HEK293 (cell line): ENCODE measurements at regions not wholly inside any gene's neighbourhood (a gene's known extent, or its start where the extent isn't known, plus 50 kb on each side); places are given as distances from the start of the nearest gene placed in this dataset.

Source experiments
- CTCF ChIP-seq: fragments of 450-650 bp; formaldehyde crosslinking; IDR thresholded peaks from 2 replicates; pipeline ENCODE4 v1.5.1; 2016; ENCODE audit warnings: missing biosample characterization, missing genetic modification characterization
- ELK4 ChIP-seq: IDR thresholded peaks from 2 replicates; pipeline ENCODE4 v1.6.1; 2011; ENCODE audit warnings: mild to moderate bottlenecking, low read depth, low read length, borderline replicate concordance
- GLI2 ChIP-seq: fragments of 450-650 bp; formaldehyde crosslinking; IDR thresholded peaks from 2 replicates; pipeline ENCODE4; 2017; ENCODE audit warnings: missing biosample characterization, missing genetic modification characterization, low read depth, borderline replicate concordance
- HIC1 ChIP-seq: fragments of 450-650 bp; formaldehyde crosslinking; IDR thresholded peaks from 2 replicates; pipeline ENCODE4 v1.5.1; 2016; ENCODE audit warnings: missing biosample characterization, missing genetic modification characterization
- KLF1 ChIP-seq: fragments of 450-650 bp; formaldehyde crosslinking; IDR thresholded peaks from 2 replicates; pipeline ENCODE4 v1.5.1; 2016; ENCODE audit warnings: missing biosample characterization, missing genetic modification characterization
- OVOL3 ChIP-seq: fragments of 450-650 bp; formaldehyde crosslinking; IDR thresholded peaks from 2 replicates; pipeline ENCODE4 v1.5.1; 2016; ENCODE audit warnings: missing biosample characterization, missing genetic modification characterization
- YY1 ChIP-seq: fragments of 450-650 bp; formaldehyde crosslinking; IDR thresholded peaks from 2 replicates; pipeline ENCODE4 v1.5.1; 2018; ENCODE audit warnings: missing biosample characterization, missing genetic modification characterization
- ZBTB49 ChIP-seq: fragments of 450-650 bp; formaldehyde crosslinking; IDR thresholded peaks from 2 replicates; pipeline ENCODE4 v1.5.1; 2016; ENCODE audit warnings: missing biosample characterization, missing genetic modification characterization, low read depth
- ZNF426 ChIP-seq: fragments of 450-650 bp; formaldehyde crosslinking; IDR thresholded peaks from 2 replicates; pipeline ENCODE4 v1.5.1; 2017; ENCODE audit warnings: missing biosample characterization, missing genetic modification characterization, mild to moderate bottlenecking, inconsistent platforms, moderate library complexity
- ZNF707 ChIP-seq: fragments of 450-650 bp; formaldehyde crosslinking; IDR thresholded peaks from 2 replicates; pipeline ENCODE4 v1.5.1; 2016; ENCODE audit warnings: missing biosample characterization, missing genetic modification characterization
- ZSCAN18 ChIP-seq: fragments of 450-650 bp; formaldehyde crosslinking; IDR thresholded peaks from 2 replicates; pipeline ENCODE4 v1.5.1; 2016; ENCODE audit warnings: missing biosample characterization, missing genetic modification characterization
- ZSCAN23 ChIP-seq: fragments of 450-650 bp; formaldehyde crosslinking; IDR thresholded peaks from 2 replicates; pipeline ENCODE4 v1.5.1; 2016; ENCODE audit warnings: missing biosample characterization, missing genetic modification characterization
- TF ChIP-seq, protein P1 (sequence below): fragments of 450-650 bp; formaldehyde crosslinking; IDR thresholded peaks from 2 replicates; pipeline ENCODE4 v1.5.1; 2016; ENCODE audit warnings: missing biosample characterization, missing genetic modification characterization
- TF ChIP-seq, protein P2 (sequence below): fragments of 450-650 bp; formaldehyde crosslinking; IDR thresholded peaks from 2 replicates; pipeline ENCODE4 v1.5.1; 2017; ENCODE audit warnings: missing biosample characterization, missing genetic modification characterization

DNA sequence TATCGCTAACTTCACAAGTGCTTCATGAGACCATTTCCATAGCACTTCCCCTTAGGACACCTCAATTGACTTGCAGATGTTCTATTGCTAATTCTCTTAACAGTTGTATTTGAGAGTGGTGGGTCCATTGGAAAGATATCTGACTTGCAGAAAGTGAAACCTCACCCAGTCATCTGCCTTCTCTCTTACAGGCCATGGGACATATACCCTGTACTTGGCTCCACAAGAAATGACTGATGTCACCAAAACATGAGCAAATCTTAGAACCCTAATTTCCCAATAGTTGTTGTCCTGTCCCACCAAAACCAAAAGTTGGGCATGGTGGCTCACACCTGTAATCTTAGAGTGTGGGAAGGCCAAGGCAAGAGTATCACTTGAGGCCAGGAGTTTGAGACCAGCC, 101.9 kb upstream of the MAML3 start:
- TF ChIP-seq GLI2 (tag by site-specific recombination) (no peak), YY1 (tag by site-specific recombination) (no peak), ZSCAN23 (tag by site-specific recombination) (no peak), CTCF (no peak), ELK4 (no peak), ZNF426 (no peak), ZBTB49 (tag by site-specific recombination) (no peak), KLF1 (no peak), OVOL3 (tag by site-specific recombination) (no peak), ZSCAN18 (no peak), HIC1 (tag by site-specific recombination) (no peak), ZNF707 (no peak)
- TF ChIP-seq, protein P1, sequence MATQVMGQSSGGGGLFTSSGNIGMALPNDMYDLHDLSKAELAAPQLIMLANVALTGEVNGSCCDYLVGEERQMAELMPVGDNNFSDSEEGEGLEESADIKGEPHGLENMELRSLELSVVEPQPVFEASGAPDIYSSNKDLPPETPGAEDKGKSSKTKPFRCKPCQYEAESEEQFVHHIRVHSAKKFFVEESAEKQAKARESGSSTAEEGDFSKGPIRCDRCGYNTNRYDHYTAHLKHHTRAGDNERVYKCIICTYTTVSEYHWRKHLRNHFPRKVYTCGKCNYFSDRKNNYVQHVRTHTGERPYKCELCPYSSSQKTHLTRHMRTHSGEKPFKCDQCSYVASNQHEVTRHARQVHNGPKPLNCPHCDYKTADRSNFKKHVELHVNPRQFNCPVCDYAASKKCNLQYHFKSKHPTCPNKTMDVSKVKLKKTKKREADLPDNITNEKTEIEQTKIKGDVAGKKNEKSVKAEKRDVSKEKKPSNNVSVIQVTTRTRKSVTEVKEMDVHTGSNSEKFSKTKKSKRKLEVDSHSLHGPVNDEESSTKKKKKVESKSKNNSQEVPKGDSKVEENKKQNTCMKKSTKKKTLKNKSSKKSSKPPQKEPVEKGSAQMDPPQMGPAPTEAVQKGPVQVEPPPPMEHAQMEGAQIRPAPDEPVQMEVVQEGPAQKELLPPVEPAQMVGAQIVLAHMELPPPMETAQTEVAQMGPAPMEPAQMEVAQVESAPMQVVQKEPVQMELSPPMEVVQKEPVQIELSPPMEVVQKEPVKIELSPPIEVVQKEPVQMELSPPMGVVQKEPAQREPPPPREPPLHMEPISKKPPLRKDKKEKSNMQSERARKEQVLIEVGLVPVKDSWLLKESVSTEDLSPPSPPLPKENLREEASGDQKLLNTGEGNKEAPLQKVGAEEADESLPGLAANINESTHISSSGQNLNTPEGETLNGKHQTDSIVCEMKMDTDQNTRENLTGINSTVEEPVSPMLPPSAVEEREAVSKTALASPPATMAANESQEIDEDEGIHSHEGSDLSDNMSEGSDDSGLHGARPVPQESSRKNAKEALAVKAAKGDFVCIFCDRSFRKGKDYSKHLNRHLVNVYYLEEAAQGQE (tag by site-specific recombination): no peak
- TF ChIP-seq, protein P2, sequence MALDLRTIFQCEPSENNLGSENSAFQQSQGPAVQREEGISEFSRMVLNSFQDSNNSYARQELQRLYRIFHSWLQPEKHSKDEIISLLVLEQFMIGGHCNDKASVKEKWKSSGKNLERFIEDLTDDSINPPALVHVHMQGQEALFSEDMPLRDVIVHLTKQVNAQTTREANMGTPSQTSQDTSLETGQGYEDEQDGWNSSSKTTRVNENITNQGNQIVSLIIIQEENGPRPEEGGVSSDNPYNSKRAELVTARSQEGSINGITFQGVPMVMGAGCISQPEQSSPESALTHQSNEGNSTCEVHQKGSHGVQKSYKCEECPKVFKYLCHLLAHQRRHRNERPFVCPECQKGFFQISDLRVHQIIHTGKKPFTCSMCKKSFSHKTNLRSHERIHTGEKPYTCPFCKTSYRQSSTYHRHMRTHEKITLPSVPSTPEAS: no peak
